H1 (cell line): ENCODE measurements at regions not wholly inside any gene's neighbourhood (a gene's known extent, or its start where the extent isn't known, plus 50 kb on each side); places are given as distances from the start of the nearest gene placed in this dataset.

ENCODE experiments used
- CTCF ChIA-PET: fragments of 300-600 bp; sonication (Branson Sonifier 250); formaldehyde crosslinking; loops from one replicate; lab custom pipeline; 2021; ENCODE audit not compliant: partially characterized antibody; lab: Charles Lee
- POLR2A ChIA-PET: fragments of 300-600 bp; sonication (Branson Sonifier 250); formaldehyde crosslinking; loops from one replicate; lab custom pipeline; 2021; ENCODE audit warnings: inconsistent platforms; ENCODE audit not compliant: partially characterized antibody; lab: Charles Lee
- DNase-seq, 2 experiments: peaks; one replicate each; pipeline versions ENCODE4 v3.0.0 to v3.0.0-alpha.2; 2010 to 2022; ENCODE audit warnings: low spot score in 2 of 2, low read depth in 1 of 2, mixed read lengths in 1 of 2
- FAIRE-seq: peaks from 2 replicates; lab custom pipeline; 2011; peaks lifted over from hg19 to GRCh38; lab: Jason Lieb, UNC
- H2AFZ ChIP-seq: 2 replicates; pipeline ENCODE4 v1.8.1; 2012; ENCODE audit warnings: low read length, inconsistent platforms
- H2AK5ac ChIP-seq: 2 replicates; pipeline ENCODE4 v1.6.1; 2013; ENCODE audit warnings: low read depth, low read length
- H2BK120ac ChIP-seq: replicated peaks from 2 replicates; pipeline ENCODE3; 2013; ENCODE audit warnings: low read depth, low read length, inconsistent platforms
- H2BK12ac ChIP-seq: 2 replicates; pipeline ENCODE4 v1.6.1; 2013; ENCODE audit warnings: low read depth, low read length
- H2BK15ac ChIP-seq: 2 replicates; pipeline ENCODE4 v1.6.1; 2013; ENCODE audit warnings: low read length
- H2BK20ac ChIP-seq: 2 replicates; pipeline ENCODE4 v1.6.1; 2013; ENCODE audit warnings: low read length
- H2BK5ac ChIP-seq: 2 replicates; pipeline ENCODE4 v1.6.1; 2013; ENCODE audit warnings: low read depth, low read length
- H3K14ac ChIP-seq: 2 replicates; pipeline ENCODE4 v1.6.1; 2013; ENCODE audit warnings: inconsistent platforms; ENCODE audit not compliant: insufficient read length
- H3K18ac ChIP-seq: 2 replicates; pipeline ENCODE4 v1.6.1; 2013; ENCODE audit warnings: low read length; ENCODE audit errors: extremely low read depth
- H3K23ac ChIP-seq: 2 replicates; pipeline ENCODE4 v1.6.1; 2013; ENCODE audit warnings: inconsistent platforms; ENCODE audit not compliant: insufficient read length
- H3K23me2 ChIP-seq: 2 replicates; pipeline ENCODE4 v1.6.1; 2013; ENCODE audit warnings: low read depth, low read length
- H3K27ac ChIP-seq: 2 replicates; pipeline ENCODE4 v1.6.1; 2011; ENCODE audit warnings: low read depth, low read length, inconsistent platforms
- H3K27me3 ChIP-seq, 4 experiments: replicated peaks in 1 of 4; 1 replicate in 1 of 4; 2 replicates in 3 of 4; pipeline versions ENCODE4 v1.6.1 to v1.8.1; 2011 to 2013; ENCODE audit warnings: low read length in 3 of 4, mild to moderate bottlenecking in 3 of 4, inconsistent platforms in 2 of 4, mixed read lengths in 2 of 4, moderate library complexity in 1 of 4; ENCODE audit not compliant: control insufficient read depth in 3 of 4, insufficient read depth in 3 of 4; ENCODE audit errors: extremely low read depth in 1 of 4
- H3K36me3 ChIP-seq, 4 experiments: 2 replicates each; pipeline versions ENCODE4 v1.6.1 to v1.8.1; 2011 to 2013; ENCODE audit warnings: mild to moderate bottlenecking in 4 of 4, low read length in 3 of 4, moderate library complexity in 2 of 4, control low read depth in 1 of 4, inconsistent platforms in 1 of 4; ENCODE audit not compliant: insufficient read depth in 4 of 4, control insufficient read depth in 2 of 4
- H3K4ac ChIP-seq: replicated peaks from 2 replicates; pipeline ENCODE3; 2013; ENCODE audit warnings: low read length, low read depth, mixed read lengths, inconsistent platforms; ENCODE audit not compliant: insufficient read length
- H3K4me1 ChIP-seq, 4 experiments: replicated peaks in 1 of 4; 1 replicate in 1 of 4; 2 replicates in 3 of 4; pipeline versions ENCODE4 v1.6.1 to v1.8.1; 2011 to 2013; ENCODE audit warnings: low read length in 3 of 4, inconsistent platforms in 2 of 4, mixed read lengths in 1 of 4; ENCODE audit not compliant: insufficient read depth in 4 of 4, control insufficient read depth in 3 of 4
- H3K4me2 ChIP-seq, 2 experiments: 2 replicates each; pipeline versions ENCODE4 v1.6.1 to v1.8.1; 2011 to 2013; ENCODE audit warnings: low read depth in 2 of 2, low read length in 2 of 2, control low read depth in 1 of 2, inconsistent platforms in 1 of 2, mild to moderate bottlenecking in 1 of 2; ENCODE audit not compliant: insufficient read depth in 1 of 2
- H3K4me3 ChIP-seq, 4 experiments: fragments of 200-600, 300-600 bp in 1 of 4; sonication (generic), shearing (Covaris generic), sonication (Bioruptor Twin) in 1 of 4; 2 replicates each; pipeline versions ENCODE4 v1.5.1 to v1.8.1; 2011 to 2016; ENCODE audit warnings: low read length in 4 of 4, low read depth in 3 of 4, control low read depth in 2 of 4, inconsistent platforms in 2 of 4, mild to moderate bottlenecking in 2 of 4, mixed read lengths in 1 of 4, moderate library complexity in 1 of 4; ENCODE audit not compliant: insufficient read depth in 2 of 4; ENCODE audit errors: extremely low read depth in 1 of 4
- H3K56ac ChIP-seq: replicated peaks from 2 replicates; pipeline ENCODE3; 2013; ENCODE audit warnings: low read depth, mild to moderate bottlenecking, mixed read lengths, low read length, inconsistent platforms; ENCODE audit not compliant: insufficient read length
- H3K79me1 ChIP-seq: 2 replicates; pipeline ENCODE4 v1.6.1; 2013; ENCODE audit warnings: low read depth, low read length, control low read depth
- H3K79me2 ChIP-seq, 2 experiments: 2 replicates each; pipeline versions ENCODE4 v1.6.1 to v1.8.1; 2012 to 2013; ENCODE audit warnings: low read length in 2 of 2, mild to moderate bottlenecking in 2 of 2, inconsistent platforms in 1 of 2; ENCODE audit not compliant: insufficient read depth in 2 of 2, control insufficient read depth in 1 of 2
- H3K9ac ChIP-seq, 4 experiments: replicated peaks in 1 of 4; 1 replicate in 1 of 4; 2 replicates in 3 of 4; pipeline versions ENCODE4 v1.6.1 to v1.8.1; 2011 to 2013; ENCODE audit warnings: low read depth in 3 of 4, low read length in 3 of 4, control low read depth in 2 of 4, mild to moderate bottlenecking in 2 of 4, moderate library complexity in 2 of 4, inconsistent platforms in 1 of 4; ENCODE audit errors: extremely low read depth in 1 of 4
- H3K9me3 ChIP-seq, 2 experiments: 2 replicates each; pipeline versions ENCODE4 v1.6.1 to v1.8.1; 2012 to 2013; ENCODE audit warnings: mild to moderate bottlenecking in 2 of 2, moderate library complexity in 2 of 2, control low read depth in 1 of 2, inconsistent platforms in 1 of 2, low read depth in 1 of 2, low read length in 1 of 2, mixed read lengths in 1 of 2; ENCODE audit not compliant: insufficient read depth in 2 of 2
- H4K20me1 ChIP-seq, 2 experiments: replicated peaks in 1 of 2; 2 replicates each; pipeline versions ENCODE3 to v1.8.1; 2011 to 2013; ENCODE audit warnings: inconsistent platforms in 2 of 2, low read length in 2 of 2, mild to moderate bottlenecking in 1 of 2; ENCODE audit not compliant: insufficient read depth in 2 of 2, control insufficient read depth in 1 of 2
- H4K5ac ChIP-seq: 2 replicates; pipeline ENCODE4 v1.6.1; 2013; ENCODE audit warnings: low read length, low read depth, mixed read lengths, inconsistent platforms; ENCODE audit not compliant: insufficient read length
- H4K8ac ChIP-seq: 2 replicates; pipeline ENCODE4 v1.8.0; 2013; ENCODE audit warnings: mild to moderate bottlenecking, moderate library complexity, low read length, inconsistent platforms; ENCODE audit not compliant: insufficient read depth; ENCODE audit errors: extremely low read depth
- H4K91ac ChIP-seq: replicated peaks from 2 replicates; pipeline ENCODE3; 2013; ENCODE audit warnings: low read length, mixed read lengths, inconsistent platforms; ENCODE audit not compliant: insufficient read length
- CTCF ChIP-seq, 3 experiments: IDR thresholded peaks; 1 replicate in 2 of 3; 2 replicates in 1 of 3; pipeline versions ENCODE4 v1.5.1 to v1.6.1; 2011; ENCODE audit warnings: low read length in 3 of 3, mild to moderate bottlenecking in 3 of 3, inconsistent platforms in 2 of 3, low read depth in 1 of 3, moderate library complexity in 1 of 3; ENCODE audit not compliant: insufficient read depth in 1 of 3; ENCODE audit errors: control extremely low read depth in 1 of 3
- FOSL1 ChIP-seq: IDR thresholded peaks from 2 replicates; pipeline ENCODE4 v1.6.1; 2011; ENCODE audit warnings: mild to moderate bottlenecking, low read depth, low read length, moderate library complexity; ENCODE audit not compliant: insufficient read depth
- GABPA ChIP-seq: IDR thresholded peaks from 2 replicates; pipeline ENCODE4 v1.6.1; 2011; ENCODE audit warnings: mild to moderate bottlenecking, low read length, moderate library complexity, borderline replicate concordance; ENCODE audit not compliant: insufficient read depth
- HDAC2 ChIP-seq, 2 experiments: fragments of 300-600 bp in 1 of 2; sonication (generic) in 1 of 2; IDR thresholded peaks; 2 replicates each; pipeline ENCODE4 v1.6.1; 2011 to 2012; ENCODE audit warnings: low read depth in 2 of 2, low read length in 2 of 2, mild to moderate bottlenecking in 2 of 2, moderate library complexity in 2 of 2, borderline replicate concordance in 1 of 2, inconsistent platforms in 1 of 2
- RAD21 ChIP-seq, 2 experiments: IDR thresholded peaks in 1 of 2; conservative IDR thresholded peaks in 1 of 2; 2 replicates each; pipeline ENCODE4 v1.6.1; 2011; ENCODE audit warnings: low read depth in 2 of 2, low read length in 2 of 2, improper control_type of control experiment in 1 of 2, inconsistent platforms in 1 of 2, mild to moderate bottlenecking in 1 of 2, moderate library complexity in 1 of 2
- RNF2 ChIP-seq: fragments of 200-900, 300-1000 bp; sonication (generic); IDR thresholded peaks from 2 replicates; pipeline ENCODE4 v1.7.1; 2016; ENCODE audit warnings: borderline replicate concordance, low read depth, mild to moderate bottlenecking, antibody characterized with exemption, low read length; ENCODE audit not compliant: poor library complexity, severe bottlenecking; ENCODE audit errors: missing control alignments
- SAP30 ChIP-seq: fragments of 300-600 bp; sonication (generic); IDR thresholded peaks from 2 replicates; pipeline ENCODE4 v1.7.1; 2012; ENCODE audit warnings: low read length, moderate library complexity, mild to moderate bottlenecking, inconsistent platforms; ENCODE audit not compliant: insufficient read depth, insufficient replicate concordance
- SP2 ChIP-seq: IDR thresholded peaks from 2 replicates; pipeline ENCODE4 v1.6.1; 2012; ENCODE audit warnings: mild to moderate bottlenecking, low read length, inconsistent platforms
- TAF1 ChIP-seq: IDR thresholded peaks from 2 replicates; pipeline ENCODE4 v1.6.1; 2011; ENCODE audit warnings: mild to moderate bottlenecking, low read depth, low read length
- WGBS, 2 experiments: shearing (Covaris generic) in 1 of 2; methylation state at CpG; one replicate each; pipeline versions ENCODE4 v1.1.6 to v1.1.7; 2013 to 2015; ENCODE audit warnings: low lambda C conversion rate in 2 of 2, mixed read lengths in 2 of 2, inconsistent platforms in 1 of 2, low coverage in 1 of 2, missing lambda C conversion rate in 1 of 2; ENCODE audit not compliant: insufficient replicate concordance in 2 of 2, insufficient coverage in 1 of 2, insufficient read length in 1 of 2; ENCODE audit errors: extremely low coverage in 1 of 2, missing lambda C conversion rate in 1 of 2; 5-methylcytosine and 5-hydroxymethylcytosine counted together
- TF ChIP-seq, protein P1 (sequence below): IDR thresholded peaks from 2 replicates; pipeline ENCODE4 v1.6.1; 2012; ENCODE audit warnings: inconsistent platforms

DNA sequence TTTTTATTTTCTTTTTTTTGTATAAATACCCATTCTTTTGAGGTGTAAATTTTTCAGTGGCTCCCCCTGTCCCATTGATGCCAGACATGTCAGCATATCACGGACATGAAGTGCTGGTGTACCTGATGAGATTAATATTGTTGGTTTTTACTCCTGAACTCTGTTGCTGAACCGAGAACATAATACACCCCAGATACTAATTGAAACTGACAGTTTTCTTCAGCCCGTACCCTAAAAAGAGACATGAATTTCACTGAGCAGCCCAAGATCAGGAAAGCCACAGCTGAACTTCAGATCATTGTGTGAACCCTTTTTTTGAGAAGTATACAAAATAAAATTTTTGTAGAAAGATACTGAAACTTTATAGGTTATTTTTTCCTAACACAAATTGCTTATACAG is 75.7 kb downstream of the PRDM9 start:
- no peaks in the 10 kb centered on the region for H3K4me1 ChIP-seq
- 90% methylated on average over 3 of the region's 3 CpGs; no CpG with 5 or more reads in 1 of the 2 experiments for WGBS, 2 experiments
- TF ChIP-seq GABPA (no peak), HDAC2 (IDR thresholded peaks at IDR 0.05; ENCODE audit: borderline replicate concordance in 1 of 2, low read depth in 2 of 2, low read length in 2 of 2) (no peak), RAD21 (IDR thresholded peaks at IDR 0.05 in 1 of 2, conservative IDR thresholded peaks at IDR 0.05 in 1 of 2; ENCODE audit: low read depth in 2 of 2, low read length in 2 of 2) (no peak), SAP30 (no peak), RNF2 (no peak), SP2 (no peak), FOSL1 (no peak), TAF1 (no peak), CTCF (IDR thresholded peaks at IDR 0.05; ENCODE audit: control extremely low read depth in 1 of 3, insufficient read depth in 1 of 3, low read depth in 1 of 3, low read length in 3 of 3) (no peak)
- TF ChIP-seq, protein P1, sequence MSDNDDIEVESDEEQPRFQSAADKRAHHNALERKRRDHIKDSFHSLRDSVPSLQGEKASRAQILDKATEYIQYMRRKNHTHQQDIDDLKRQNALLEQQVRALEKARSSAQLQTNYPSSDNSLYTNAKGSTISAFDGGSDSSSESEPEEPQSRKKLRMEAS, result no peak

More for the DNA sequence above, 75.7 kb downstream of the PRDM9 start:
- Histone ChIP-seq H3K4me3 (no peak overlapping the region), H3K36me3 (no peaks in the 10 kb centered on the region), H3K79me2 (no peaks in the 10 kb centered on the region), H3K9ac (no peak overlapping the region), H4K20me1 (no peaks in the 10 kb centered on the region), H4K91ac (no peak overlapping the region), H2BK120ac (no peak overlapping the region), H3K23me2 (no peaks in the 10 kb centered on the region), H3K9me3 (no peaks in the 10 kb centered on the region), H3K79me1 (no peaks in the 10 kb centered on the region), H2BK15ac (no peak overlapping the region), H3K27me3 (no peaks in the 10 kb centered on the region), H3K18ac (no peak overlapping the region), H3K56ac (no peak overlapping the region), H2BK5ac (no peak overlapping the region), H4K5ac (no peak overlapping the region), H3K23ac (no peak overlapping the region), H3K4me2 (no peak overlapping the region), H4K8ac (no peak overlapping the region), H2AFZ (no peak overlapping the region), H2BK20ac (no peak overlapping the region), H3K4ac (no peak overlapping the region), H3K27ac (no peak overlapping the region), H3K14ac (no peak overlapping the region), H2BK12ac (no peak overlapping the region), H2AK5ac (no peak overlapping the region)
- CTCF ChIA-PET, result interaction anchor here (0.7 kb wide), 1 partner anchor 1677 kb away, joined by 3 read pairs; no protein-coding TSS in a partner anchor
- POLR2A ChIA-PET, result no interaction called here
- no peak for DNase-seq
- FAIRE-seq, result no peak
